Left hindlimb (tissue), 1 donor: ENCODE measurements at regions not wholly inside any gene's neighbourhood (a gene's known extent, or its start where the extent isn't known, plus 50 kb on each side); places are given as distances from the start of the nearest gene placed in this dataset.

Source experiments
- DNase-seq: peaks from one replicate; pipeline ENCODE4 v3.0.0-alpha.2; 2018

- peak; percentile 20 for DNase-seq
Observed at GRCh38 chr14:104277416-104278213, 139.2 kb downstream of the KIF26A start.

DNA sequence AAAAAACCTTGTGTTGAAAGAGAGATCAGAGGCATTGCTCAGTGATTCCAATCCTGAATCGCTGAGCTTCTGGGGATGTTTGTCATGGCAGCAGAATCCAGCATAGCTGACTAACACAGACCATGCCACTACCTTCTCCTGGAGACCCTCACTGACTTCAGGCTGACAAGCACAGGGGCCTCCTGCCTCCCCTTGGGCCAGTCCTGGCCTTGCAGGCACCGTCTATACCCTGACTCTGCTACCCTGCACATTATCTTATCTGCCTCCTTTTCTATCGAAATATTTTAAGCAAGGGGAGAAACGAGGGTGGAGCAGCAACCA lies 139.8 kb downstream of the KIF26A start:
- DNase-seq: peak; percentile 6

DNA sequence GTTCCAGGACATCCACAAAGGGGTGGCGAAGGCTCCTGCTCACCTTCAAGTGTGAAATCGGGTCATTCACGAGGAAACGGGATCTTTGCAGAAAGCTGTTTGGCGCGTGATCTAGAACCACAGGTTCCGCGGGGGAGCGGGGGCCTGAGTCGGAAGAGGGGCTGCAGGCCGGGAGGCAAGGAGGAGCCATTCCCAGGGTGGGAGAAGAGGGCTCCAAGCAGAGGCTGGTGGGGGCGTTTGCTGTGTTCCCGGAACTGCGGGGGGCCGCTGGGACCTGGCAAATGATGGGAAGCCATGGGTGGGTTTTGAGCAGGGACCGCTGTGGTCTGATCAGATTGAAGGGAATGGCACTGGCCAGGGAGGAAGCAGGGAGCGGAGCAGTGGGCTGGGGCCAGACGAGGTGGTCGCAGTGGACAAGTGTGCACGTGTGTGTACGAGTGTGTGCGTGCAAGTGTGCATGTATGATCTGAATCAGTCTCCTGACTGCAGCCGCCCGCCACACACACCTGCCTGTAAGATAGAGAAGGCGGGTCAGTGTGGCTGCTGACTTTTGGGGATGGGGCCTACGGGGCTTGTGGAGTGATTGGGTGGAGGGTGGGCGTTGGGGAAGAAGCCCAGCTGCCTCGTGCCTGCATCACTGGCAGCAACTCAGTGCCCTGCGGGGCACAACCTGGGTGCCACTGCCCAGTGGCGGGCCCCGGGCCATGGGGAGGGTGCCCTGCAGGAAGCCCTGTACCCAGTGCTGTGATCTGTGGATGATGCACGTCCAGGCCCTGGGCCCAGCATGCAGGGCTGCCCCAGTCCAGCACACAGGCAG lies 141.9 kb downstream of the KIF26A start:
- DNase-seq: no peak

- DNase-seq: peak; percentile 18
Observed at GRCh38 chr14:104280902-104281767, 142.7 kb downstream of the KIF26A start.

- DNase-seq: peak; percentile 17
Observed at GRCh38 chr14:104281768-104282301, 143.4 kb downstream of the KIF26A start.

DNA sequence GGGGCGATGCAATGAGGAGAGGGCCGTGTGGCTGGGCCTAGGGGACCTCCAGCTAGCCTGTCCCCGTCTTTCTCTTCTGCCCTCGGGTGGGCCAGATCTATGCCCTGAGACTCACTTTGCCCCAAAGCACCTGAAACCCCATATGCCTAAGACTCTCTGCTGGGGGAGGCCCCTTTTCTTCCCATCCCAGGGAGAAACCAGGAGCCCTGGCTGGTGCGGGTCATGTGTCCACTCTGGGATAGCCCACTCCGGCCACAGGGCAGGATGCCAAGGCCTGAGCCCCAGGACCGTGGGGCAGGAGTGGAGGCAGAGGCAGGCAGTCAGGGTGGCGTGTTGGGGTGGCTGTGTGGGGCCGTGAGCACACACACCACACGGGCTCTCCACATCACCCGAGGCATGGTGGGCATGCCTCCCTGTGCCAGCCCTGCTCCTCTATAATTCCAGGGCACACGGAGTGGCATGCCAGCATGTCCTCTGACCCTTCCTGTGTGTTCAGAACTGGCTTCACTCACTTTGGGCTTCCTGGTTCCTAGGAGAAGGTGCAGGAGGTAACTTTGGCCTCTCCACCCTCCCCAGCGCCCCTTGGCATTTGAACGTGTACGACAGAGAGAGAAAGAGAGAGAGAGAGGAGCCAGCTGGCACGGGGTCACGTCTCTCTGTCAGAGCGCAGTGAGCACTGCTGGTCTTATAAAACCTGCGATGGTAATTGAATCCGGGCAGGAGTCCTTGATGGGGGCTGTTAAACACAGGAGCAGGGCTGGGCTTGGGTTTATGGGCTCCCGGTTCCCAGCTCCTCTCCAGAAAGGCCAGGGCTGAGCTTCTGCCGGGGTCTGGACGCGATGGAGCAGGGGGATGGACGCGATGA lies 144.2 kb downstream of the KIF26A start:
- DNase-seq: peak; percentile 40

DNA sequence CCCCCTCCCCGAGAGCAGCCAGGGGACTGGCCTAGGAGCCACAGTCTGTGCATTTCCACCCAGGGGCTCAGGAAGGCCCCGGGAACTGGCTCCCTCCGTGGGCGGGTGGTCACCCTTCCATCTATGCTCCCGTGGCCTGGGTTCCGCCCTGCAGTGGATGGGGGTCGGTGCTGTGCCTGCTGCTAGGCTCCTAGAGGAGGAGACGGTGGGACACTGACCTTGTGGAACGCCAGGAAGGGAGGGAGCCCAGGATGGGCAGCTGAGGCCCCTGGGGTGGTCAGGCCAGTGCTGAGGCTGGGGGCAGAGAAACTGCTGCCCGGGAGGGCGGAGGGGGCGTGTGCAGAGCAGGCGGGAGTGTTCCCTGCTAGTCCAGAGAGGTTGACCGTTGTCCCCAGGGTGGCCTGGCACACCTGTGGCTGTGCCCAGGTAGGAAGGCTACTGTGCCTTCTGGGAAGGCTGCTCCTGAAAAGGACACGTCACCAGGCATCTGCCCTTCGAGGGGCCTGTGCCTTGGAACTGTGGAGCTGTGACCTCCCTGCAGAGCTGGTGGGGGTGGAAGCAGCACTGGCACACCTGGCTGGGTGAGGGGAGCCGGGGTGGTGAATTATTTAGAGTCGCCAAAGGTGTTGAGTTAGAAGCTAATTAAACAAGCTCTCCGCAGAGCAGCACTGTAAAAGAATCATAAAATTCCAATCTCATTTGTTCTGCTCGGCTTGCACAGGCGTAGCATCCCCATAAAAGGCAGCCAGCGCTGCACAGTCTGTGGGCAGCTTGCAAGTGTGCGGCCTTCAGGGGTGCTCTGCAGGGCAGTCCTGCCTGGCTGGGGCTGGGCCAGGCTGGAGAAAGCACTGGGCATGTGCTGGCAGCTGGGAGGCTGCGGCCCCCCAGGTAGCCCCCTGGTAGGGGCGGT lies 145.1 kb downstream of the KIF26A start:
- peak; percentile 7 for DNase-seq

DNA sequence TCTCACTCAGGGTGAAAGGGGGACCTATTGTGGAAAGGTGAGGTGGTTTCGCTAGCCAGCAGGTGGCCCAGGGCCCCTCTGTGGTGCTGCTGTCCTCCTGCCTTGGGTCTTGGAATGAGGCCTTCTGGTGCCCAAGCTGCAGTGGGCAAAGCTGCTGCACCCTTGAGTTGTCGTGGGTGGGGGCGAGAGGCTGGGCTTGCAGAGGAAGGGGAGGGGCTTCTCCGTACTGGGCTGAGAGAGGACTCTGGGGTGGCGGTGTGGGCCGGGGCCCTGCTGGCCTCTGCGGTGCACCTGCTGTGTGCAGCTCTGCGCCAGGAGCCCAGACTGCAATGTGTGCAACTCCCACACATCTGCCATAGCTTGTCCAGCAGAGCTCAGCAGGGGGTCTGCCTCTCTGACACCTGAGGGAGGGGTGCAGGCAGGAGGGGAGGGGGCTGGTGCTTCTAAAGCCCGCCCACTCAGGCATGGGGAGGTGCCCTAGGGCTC lies 145.8 kb downstream of the KIF26A start:
- DNase-seq: peak; percentile 23

- peak; percentile 12 for DNase-seq
Observed at GRCh38 chr14:104284636-104285507, 146.5 kb downstream of the KIF26A start.

- DNase-seq: peak; percentile 18
Observed at GRCh38 chr14:104285508-104285840, 147.1 kb downstream of the KIF26A start.

- no peak for DNase-seq
Observed at GRCh38 chr14:104286086-104286485, 147.7 kb downstream of the KIF26A start.

DNA sequence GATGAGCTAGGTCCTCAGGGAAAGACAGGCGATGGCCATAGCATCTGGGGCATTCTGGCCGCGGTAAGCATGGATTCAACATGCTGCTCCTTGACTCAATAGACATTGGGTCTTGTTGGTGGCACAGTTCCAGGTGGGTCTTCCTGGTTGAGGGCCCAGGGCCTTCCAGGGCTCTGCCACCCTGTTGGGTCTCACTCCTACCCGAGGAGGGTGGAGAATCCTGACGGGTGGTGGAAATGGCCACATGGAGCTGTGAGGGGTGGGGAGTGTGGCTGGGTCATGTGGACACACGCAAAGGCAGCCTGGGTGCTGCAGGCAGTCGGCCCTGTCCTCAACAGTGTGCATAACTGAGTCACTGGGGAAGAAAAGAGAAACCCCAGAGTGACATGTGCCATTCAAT lies 148.1 kb downstream of the KIF26A start:
- no peak for DNase-seq

GRCh38 chr14:104287301-104288009 lies 149.1 kb downstream of the KIF26A start:
- peak; percentile 13 for DNase-seq

GRCh38 chr14:104288272-104288671 lies 149.9 kb downstream of the KIF26A start:
- DNase-seq: no peak

- peak; percentile 4 for DNase-seq
Observed at GRCh38 chr14:104289507-104289906, 151.1 kb downstream of the KIF26A start.

DNA sequence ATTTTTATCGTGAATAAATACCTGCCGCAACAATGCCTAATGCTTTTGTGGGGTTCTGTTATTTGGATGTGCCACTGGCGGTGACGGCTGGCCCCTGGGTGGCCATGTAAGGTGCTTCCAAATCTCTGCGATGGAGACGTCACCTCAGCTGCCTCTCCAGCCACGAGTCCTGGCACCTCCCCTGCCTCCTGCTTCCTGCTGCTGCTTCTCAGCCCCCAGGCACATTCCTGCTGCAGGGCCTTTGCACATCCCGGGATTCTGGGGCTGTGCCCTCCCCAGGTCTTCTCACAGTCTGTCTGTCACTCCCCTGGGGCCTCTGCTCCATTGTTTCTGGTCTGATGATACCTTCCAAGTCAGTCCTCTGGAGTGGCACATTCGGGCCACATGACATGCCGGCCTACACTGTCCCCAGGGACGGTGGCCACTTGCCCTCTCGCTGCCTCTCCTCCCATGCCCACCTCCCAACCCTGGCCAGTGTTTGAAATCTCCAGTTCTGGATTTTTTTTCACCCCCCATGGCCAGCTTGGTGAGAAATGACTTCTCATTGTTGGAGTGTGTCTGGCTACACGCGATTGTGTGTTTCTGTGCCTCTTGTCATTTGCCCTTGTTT lies 151.8 kb downstream of the KIF26A start:
- peak; percentile 3 for DNase-seq

- peak; percentile 7 for DNase-seq
Observed at GRCh38 chr14:104290756-104291122, 152.4 kb downstream of the KIF26A start.

GRCh38 chr14:104291123-104292000 lies 153.0 kb downstream of the KIF26A start:
- DNase-seq: peak; percentile 25
